ENCODE measurements at regions not wholly inside any gene's neighbourhood (a gene's known extent, or its start where the extent isn't known, plus 50 kb on each side); places are given as distances from the start of the nearest gene placed in this dataset.

GRCh38 chr2:160912276-160912675 is 248.0 kb upstream of the TANK start:
- no peak for TF ChIP-seq CTCF (IDR thresholded peaks at IDR 0.05)
- TF ChIP-seq POLR2A (IDR thresholded peaks at IDR 0.05) = no peak

Measured in Peyer's patch (tissue), 4 donors.